Thoracic aorta (tissue), 2 donors: ENCODE measurements at regions not wholly inside any gene's neighbourhood (a gene's known extent, or its start where the extent isn't known, plus 50 kb on each side); places are given as distances from the start of the nearest gene placed in this dataset.

Experiments used
- ATAC-seq: fragments of 150-250 bp; one replicate; pipeline ENCODE4 v1.8.0; 2017; ENCODE audit warnings: low read depth; ENCODE audit not compliant: insufficient number of reproducible peaks, low FRiP score
- DNase-seq: peaks from one replicate; pipeline ENCODE4 v3.0.0-alpha.2; 2020; ENCODE audit warnings: low spot score
- H3K27ac ChIP-seq, 2 donors: fragments of 200-600 bp; sonication (generic); 1 replicate in 1 of 2; 2 replicates in 1 of 2; pipeline ENCODE4 v1.5.1; 2016; ENCODE audit warnings: mild to moderate bottlenecking in 2 of 2, moderate library complexity in 2 of 2
- H3K27me3 ChIP-seq: fragments of 200-600 bp; sonication (generic); replicated peaks from 2 replicates; pipeline ENCODE4 v1.6.0; 2016; ENCODE audit warnings: mild to moderate bottlenecking; ENCODE audit not compliant: insufficient read depth
- H3K36me3 ChIP-seq: fragments of 200-600 bp; sonication (generic); one replicate; pipeline ENCODE4 v1.5.1; 2016
- H3K4me1 ChIP-seq, 2 donors: fragments of 200-600 bp; sonication (generic); 1 replicate in 1 of 2; 2 replicates in 1 of 2; pipeline versions ENCODE4 v1.5.1 to v1.6.0; 2016; ENCODE audit warnings: low read depth in 2 of 2, mild to moderate bottlenecking in 1 of 2; ENCODE audit not compliant: control insufficient read depth in 1 of 2
- H3K4me3 ChIP-seq: fragments of 200-600 bp; sonication (generic); 2 replicates; pipeline ENCODE4 v1.5.1; 2016; ENCODE audit warnings: mild to moderate bottlenecking
- H3K9me3 ChIP-seq: fragments of 200-600 bp; sonication (generic); 2 replicates; pipeline ENCODE4 v1.5.1; 2016
- TF ChIP-seq, protein P1 (sequence below): fragments of 200-600 bp; sonication (generic); IDR thresholded peaks from one replicate; pipeline ENCODE4 v1.5.1; 2019; ENCODE audit warnings: antibody characterized with exemption

DNA sequence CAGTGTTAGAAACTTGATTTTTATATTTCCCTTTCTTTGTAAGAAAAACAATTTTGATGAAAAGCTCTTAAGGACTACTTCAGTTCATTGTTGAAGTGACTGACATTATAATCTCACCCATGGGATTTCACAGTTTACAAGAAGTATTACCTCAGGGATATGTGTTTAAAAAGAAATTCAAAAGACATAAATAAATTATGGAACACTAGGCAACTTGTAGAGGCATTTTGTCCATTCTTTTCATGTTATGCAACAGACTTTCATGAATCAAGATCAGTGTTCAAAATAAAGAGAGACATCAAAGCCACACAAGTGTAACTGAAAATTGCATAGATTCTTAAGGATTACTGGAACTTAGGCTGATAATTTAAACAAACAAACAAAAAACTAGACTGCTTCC, 196.8 kb upstream of the AGTR1 start:
- TF ChIP-seq, protein P1, sequence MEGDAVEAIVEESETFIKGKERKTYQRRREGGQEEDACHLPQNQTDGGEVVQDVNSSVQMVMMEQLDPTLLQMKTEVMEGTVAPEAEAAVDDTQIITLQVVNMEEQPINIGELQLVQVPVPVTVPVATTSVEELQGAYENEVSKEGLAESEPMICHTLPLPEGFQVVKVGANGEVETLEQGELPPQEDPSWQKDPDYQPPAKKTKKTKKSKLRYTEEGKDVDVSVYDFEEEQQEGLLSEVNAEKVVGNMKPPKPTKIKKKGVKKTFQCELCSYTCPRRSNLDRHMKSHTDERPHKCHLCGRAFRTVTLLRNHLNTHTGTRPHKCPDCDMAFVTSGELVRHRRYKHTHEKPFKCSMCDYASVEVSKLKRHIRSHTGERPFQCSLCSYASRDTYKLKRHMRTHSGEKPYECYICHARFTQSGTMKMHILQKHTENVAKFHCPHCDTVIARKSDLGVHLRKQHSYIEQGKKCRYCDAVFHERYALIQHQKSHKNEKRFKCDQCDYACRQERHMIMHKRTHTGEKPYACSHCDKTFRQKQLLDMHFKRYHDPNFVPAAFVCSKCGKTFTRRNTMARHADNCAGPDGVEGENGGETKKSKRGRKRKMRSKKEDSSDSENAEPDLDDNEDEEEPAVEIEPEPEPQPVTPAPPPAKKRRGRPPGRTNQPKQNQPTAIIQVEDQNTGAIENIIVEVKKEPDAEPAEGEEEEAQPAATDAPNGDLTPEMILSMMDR, result no peak
- DNase-seq (no peak), ATAC-seq (no peak)
- Histone ChIP-seq H3K27ac (no peak overlapping the region), H3K9me3 (no peaks in the 10 kb centered on the region), H3K36me3 (no peaks in the 10 kb centered on the region), H3K4me1 (no peaks in the 10 kb centered on the region), H3K27me3 (no peaks in the 10 kb centered on the region), H3K4me3 (no peak overlapping the region)

DNA sequence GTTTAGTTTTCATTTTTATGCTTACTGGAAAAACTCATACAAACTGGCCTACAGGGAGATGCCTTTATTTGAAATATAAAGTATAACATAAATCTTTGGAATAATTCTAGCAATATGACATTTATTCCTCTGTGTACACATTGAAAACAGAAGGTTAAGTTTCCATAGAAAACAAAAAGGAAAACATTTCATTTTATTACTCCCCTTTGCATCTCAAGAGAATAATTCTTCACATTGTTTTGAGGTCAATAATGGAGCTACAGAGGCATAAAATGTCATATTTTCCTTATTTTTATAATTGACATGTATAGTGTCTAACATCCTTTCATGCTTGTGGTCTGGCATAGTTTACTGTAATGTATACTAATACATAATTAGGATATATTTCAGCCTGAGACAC, 187.6 kb upstream of the AGTR1 start:
- Histone ChIP-seq H3K4me3 (no peak overlapping the region), H3K36me3 (no peaks in the 10 kb centered on the region), H3K27ac (no peak overlapping the region), H3K27me3 (no peaks in the 10 kb centered on the region), H3K9me3 (no peaks in the 10 kb centered on the region), H3K4me1 (no peaks in the 10 kb centered on the region)
- ATAC-seq (no peak), DNase-seq (no peak)
- TF ChIP-seq, protein P1, result no peak

GRCh38 chr3:148510561-148510960, 187.1 kb upstream of the AGTR1 start:
- TF ChIP-seq, protein P1, result no peak
- H3K27me3 ChIP-seq, result no peaks in the 10 kb centered on the region
- H3K27ac ChIP-seq, result no peak overlapping the region

GRCh38 chr3:148512648-148513047, 185.1 kb upstream of the AGTR1 start:
- TF ChIP-seq, protein P1, result no peak
- no peak overlapping the region for H3K27ac ChIP-seq
- H3K36me3 ChIP-seq, result no peaks in the 10 kb centered on the region
- ATAC-seq (no peak), DNase-seq (no peak)
- H3K27me3 ChIP-seq, result no peaks in the 10 kb centered on the region
- no peaks in the 10 kb centered on the region for H3K4me1 ChIP-seq
- H3K4me3 ChIP-seq, result no peak overlapping the region
- no peaks in the 10 kb centered on the region for H3K9me3 ChIP-seq

More at GRCh38 chr3:148510561-148510960, 187.1 kb upstream of the AGTR1 start:
- DNase-seq, result no peak
- no peaks in the 10 kb centered on the region for H3K36me3 ChIP-seq
- ATAC-seq, result no peak
- H3K9me3 ChIP-seq, result no peaks in the 10 kb centered on the region
- no peak overlapping the region for H3K4me3 ChIP-seq
- H3K4me1 ChIP-seq, result no peaks in the 10 kb centered on the region

DNA sequence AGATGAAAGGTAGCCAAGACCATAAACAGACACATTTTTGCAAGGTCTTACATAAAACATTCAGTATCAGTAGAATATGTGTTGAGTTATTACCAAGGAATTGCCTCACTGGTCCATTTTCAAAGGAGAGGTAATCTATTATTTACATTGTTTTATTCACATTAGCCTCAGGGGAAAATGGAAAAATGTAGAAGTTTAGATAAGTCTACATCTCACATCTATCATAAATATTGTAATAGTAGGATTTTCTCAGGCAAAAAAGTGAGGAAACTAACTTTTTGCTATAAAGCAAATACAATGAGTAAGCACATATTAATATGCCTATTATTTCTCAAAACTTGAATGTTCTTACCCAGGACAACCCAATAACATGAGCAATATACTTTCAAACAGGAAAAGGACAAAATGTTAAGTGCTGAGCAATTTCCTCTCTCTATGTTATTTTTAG, 184.6 kb upstream of the AGTR1 start:
- no peak overlapping the region for H3K4me3 ChIP-seq
- no peaks in the 10 kb centered on the region for H3K27me3 ChIP-seq
- TF ChIP-seq, protein P1, result no peak
- no peaks in the 10 kb centered on the region for H3K36me3 ChIP-seq
- DNase-seq (no peak), ATAC-seq (no peak)
- H3K27ac ChIP-seq, result no peak overlapping the region
- H3K4me1 ChIP-seq, result no peaks in the 10 kb centered on the region
- no peaks in the 10 kb centered on the region for H3K9me3 ChIP-seq
